Loucy (cell line): ENCODE measurements at regions not wholly inside any gene's neighbourhood (a gene's known extent, or its start where the extent isn't known, plus 50 kb on each side); places are given as distances from the start of the nearest gene placed in this dataset.

ENCODE experiments used
- H2AFZ ChIP-seq: fragments of 200-600 bp; sonication (generic); 2 replicates; pipeline ENCODE4 v1.6.0; 2016; ENCODE audit warnings: antibody characterized with exemption, mild to moderate bottlenecking, low read length, moderate library complexity
- H3F3A ChIP-seq: fragments of 200-600 bp; 2 replicates; pipeline ENCODE4 v1.6.0; 2016; ENCODE audit warnings: antibody characterized with exemption, low read depth, mild to moderate bottlenecking
- H3K27me3 ChIP-seq: fragments of 200-600 bp; sonication (generic); 2 replicates; pipeline ENCODE4 v1.6.1; 2014; ENCODE audit warnings: low read length, mild to moderate bottlenecking; ENCODE audit not compliant: insufficient read depth, poor library complexity, severe bottlenecking
- H3K36me3 ChIP-seq: fragments of 200-600 bp; sonication (generic); 2 replicates; pipeline ENCODE4 v1.6.1; 2016; ENCODE audit warnings: low read length; ENCODE audit not compliant: insufficient read depth
- H3K4me1 ChIP-seq: fragments of 200-600 bp; sonication (generic); 2 replicates; pipeline ENCODE4 v1.5.1; 2014; ENCODE audit warnings: low read length, mild to moderate bottlenecking; ENCODE audit not compliant: insufficient read depth, poor library complexity, severe bottlenecking
- H3K4me2 ChIP-seq: fragments of 200-600 bp; sonication (generic); 2 replicates; pipeline ENCODE4 v1.6.0; 2014; ENCODE audit warnings: antibody characterized with exemption, low read length, low read depth, mild to moderate bottlenecking; ENCODE audit not compliant: poor library complexity, severe bottlenecking
- H3K4me3 ChIP-seq: fragments of 200-600 bp; sonication (generic); 2 replicates; pipeline ENCODE4 v1.5.1; 2014; ENCODE audit warnings: low read length, mild to moderate bottlenecking, mixed read lengths; ENCODE audit not compliant: poor library complexity, severe bottlenecking
- H3K79me2 ChIP-seq: fragments of 200-600 bp; sonication (generic); 2 replicates; pipeline ENCODE4 v1.6.1; 2014; ENCODE audit warnings: low read length; ENCODE audit not compliant: insufficient read depth
- H3K9ac ChIP-seq: fragments of 200-600 bp; sonication (generic); 2 replicates; pipeline ENCODE4 v1.6.0; 2014; ENCODE audit warnings: mild to moderate bottlenecking, low read depth, low read length, moderate library complexity; ENCODE audit not compliant: poor library complexity, severe bottlenecking
- H3K9me2 ChIP-seq: fragments of 200-600 bp; sonication (generic); replicated peaks from 2 replicates; pipeline ENCODE4 v1.6.1; 2016; ENCODE audit warnings: low read depth, low read length, mixed read lengths
- H3K9me3 ChIP-seq: fragments of 200-600 bp; sonication (generic); 2 replicates; pipeline ENCODE4 v1.6.1; 2014; ENCODE audit warnings: mild to moderate bottlenecking, antibody characterized with exemption, low read length, low read depth; ENCODE audit not compliant: insufficient read depth
- H4K20me1 ChIP-seq: fragments of 200-600 bp; sonication (generic); 2 replicates; pipeline ENCODE4 v1.6.0; 2014; ENCODE audit warnings: antibody characterized with exemption, low read length, mild to moderate bottlenecking; ENCODE audit not compliant: insufficient read depth, poor library complexity, severe bottlenecking
- CTCF ChIP-seq: fragments of 200-600 bp; sonication (generic); conservative IDR thresholded peaks from 2 replicates; pipeline ENCODE4 v1.5.1; 2014; ENCODE audit warnings: mild to moderate bottlenecking, antibody characterized with exemption, low read length
- EZH2phosphoT487 ChIP-seq: fragments of 200-600 bp; IDR thresholded peaks from 2 replicates; pipeline ENCODE4 v1.6.1; 2018; ENCODE audit warnings: antibody characterized with exemption, mild to moderate bottlenecking, moderate library complexity, borderline replicate concordance

- no peaks in the 10 kb centered on the region for H3K36me3 ChIP-seq
- H3K4me3 ChIP-seq = no peak overlapping the region
- no peaks in the 10 kb centered on the region for H3K9me2 ChIP-seq
- H3K27me3 ChIP-seq = no peaks in the 10 kb centered on the region
- no peak for TF ChIP-seq EZH2phosphoT487
- no peak for TF ChIP-seq CTCF
- H3F3A ChIP-seq = no peaks in the 10 kb centered on the region
- H3K79me2 ChIP-seq = no peaks in the 10 kb centered on the region
- 0 out of 2 replicates have a peak, but pooled peaks cover 4% of the 10 kb centered on the region for H3K9me3 ChIP-seq
- no peaks in the 10 kb centered on the region for H3K4me1 ChIP-seq
- H2AFZ ChIP-seq = no peak overlapping the region
- H4K20me1 ChIP-seq = no peaks in the 10 kb centered on the region
- H3K9ac ChIP-seq = no peak overlapping the region
- H3K4me2 ChIP-seq = no peak overlapping the region
Observed at GRCh38 chr11:97739932-97740800, 1280.6 kb upstream of the CNTN5 start.

- Histone ChIP-seq H3K9me3 (0 out of 2 replicates have a peak, but pooled peaks cover 4% of the 10 kb centered on the region), H3K27me3 (no peaks in the 10 kb centered on the region), H3K4me2 (no peak overlapping the region), H4K20me1 (no peaks in the 10 kb centered on the region), H3K4me3 (no peak overlapping the region), H3K79me2 (no peaks in the 10 kb centered on the region), H3K4me1 (no peaks in the 10 kb centered on the region), H2AFZ (no peak overlapping the region), H3F3A (no peaks in the 10 kb centered on the region), H3K9me2 (no peaks in the 10 kb centered on the region), H3K36me3 (no peaks in the 10 kb centered on the region), H3K9ac (no peak overlapping the region)
- no peak for TF ChIP-seq CTCF
- no peak for TF ChIP-seq EZH2phosphoT487
Observed at GRCh38 chr11:97740801-97741151, 1280.0 kb upstream of the CNTN5 start.

GRCh38 chr11:97742717-97743116 lies 1278.0 kb upstream of the CNTN5 start:
- Histone ChIP-seq H3K9me3 (0 out of 2 replicates have a peak, but pooled peaks cover 4% of the 10 kb centered on the region), H3K79me2 (no peaks in the 10 kb centered on the region), H4K20me1 (no peaks in the 10 kb centered on the region), H2AFZ (no peak overlapping the region), H3K9me2 (no peaks in the 10 kb centered on the region), H3K4me1 (no peaks in the 10 kb centered on the region), H3K27me3 (no peaks in the 10 kb centered on the region), H3K36me3 (no peaks in the 10 kb centered on the region), H3F3A (no peaks in the 10 kb centered on the region), H3K9ac (no peak overlapping the region), H3K4me3 (no peak overlapping the region), H3K4me2 (no peak overlapping the region)
- TF ChIP-seq CTCF (no peak), EZH2phosphoT487 (no peak)
